ENCODE measurements at regions not wholly inside any gene's neighbourhood (a gene's known extent, or its start where the extent isn't known, plus 50 kb on each side); places are given as distances from the start of the nearest gene placed in this dataset.

DNA sequence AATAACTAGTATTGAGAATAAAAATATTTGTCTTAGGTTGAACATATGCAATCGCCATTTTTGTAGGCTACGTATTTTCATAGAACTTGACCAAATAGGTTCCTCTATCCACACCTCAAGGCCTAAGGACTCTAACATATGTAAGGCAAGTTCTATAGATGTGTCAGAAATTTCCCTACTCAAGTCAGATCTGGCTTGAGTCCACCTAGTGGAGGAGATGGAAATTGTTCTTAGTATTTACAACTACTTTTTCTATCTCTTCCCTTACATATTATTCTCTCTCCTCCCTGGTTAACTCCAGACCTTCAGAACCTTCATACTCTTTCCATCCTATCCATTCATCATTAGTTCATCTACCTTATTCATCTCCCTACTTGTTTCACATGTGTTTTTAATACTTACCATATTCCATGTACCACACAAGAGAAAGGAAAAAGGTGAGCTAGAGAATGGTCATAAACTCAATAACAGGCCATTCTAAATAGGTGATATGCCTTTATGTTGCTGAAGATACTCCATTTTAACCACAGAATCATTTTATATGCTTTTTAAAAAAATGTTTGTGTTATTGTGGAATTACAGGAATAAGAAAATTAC is 174.5 kb upstream of the HDAC9 start:
- DNase-seq = peak; percentile 60

DNA sequence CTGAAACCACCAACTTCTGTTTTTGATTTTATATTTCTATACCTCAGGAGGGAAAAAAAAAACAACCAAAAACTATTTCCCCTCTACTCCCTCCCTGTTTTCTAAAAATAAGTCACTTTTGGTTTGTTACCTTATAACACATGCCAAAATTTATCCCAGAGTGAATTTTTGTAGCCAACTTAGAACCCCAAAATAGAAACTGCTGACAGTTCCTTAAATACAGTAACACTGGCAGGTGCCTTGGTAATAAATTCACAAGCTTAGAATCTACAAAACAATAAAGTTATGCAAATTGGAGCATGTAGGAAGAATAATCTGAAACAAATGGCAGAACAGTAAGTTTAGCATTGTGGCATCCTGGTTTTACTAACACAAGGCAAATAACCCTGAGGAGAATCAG is 165.0 kb upstream of the HDAC9 start:
- no peak for DNase-seq

DNA sequence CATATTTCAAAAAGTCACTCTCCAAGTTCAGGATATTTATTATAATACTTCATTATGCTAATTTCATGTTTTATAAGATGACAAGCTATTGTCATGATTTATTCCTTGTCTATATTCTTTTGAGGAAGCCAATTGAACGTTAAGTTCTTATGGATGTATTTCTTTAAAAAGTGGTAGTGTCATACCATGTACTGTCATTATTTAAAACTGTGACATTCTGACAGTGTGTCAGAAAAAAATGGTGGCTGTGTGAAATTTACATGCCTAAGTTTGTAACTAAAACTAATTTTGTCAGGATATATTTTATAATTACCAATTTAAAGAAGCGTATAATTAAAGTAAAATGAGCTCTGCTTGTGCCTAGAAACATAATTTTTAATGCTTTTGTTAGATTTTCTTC is 158.9 kb upstream of the HDAC9 start:
- no peak for DNase-seq

DNA sequence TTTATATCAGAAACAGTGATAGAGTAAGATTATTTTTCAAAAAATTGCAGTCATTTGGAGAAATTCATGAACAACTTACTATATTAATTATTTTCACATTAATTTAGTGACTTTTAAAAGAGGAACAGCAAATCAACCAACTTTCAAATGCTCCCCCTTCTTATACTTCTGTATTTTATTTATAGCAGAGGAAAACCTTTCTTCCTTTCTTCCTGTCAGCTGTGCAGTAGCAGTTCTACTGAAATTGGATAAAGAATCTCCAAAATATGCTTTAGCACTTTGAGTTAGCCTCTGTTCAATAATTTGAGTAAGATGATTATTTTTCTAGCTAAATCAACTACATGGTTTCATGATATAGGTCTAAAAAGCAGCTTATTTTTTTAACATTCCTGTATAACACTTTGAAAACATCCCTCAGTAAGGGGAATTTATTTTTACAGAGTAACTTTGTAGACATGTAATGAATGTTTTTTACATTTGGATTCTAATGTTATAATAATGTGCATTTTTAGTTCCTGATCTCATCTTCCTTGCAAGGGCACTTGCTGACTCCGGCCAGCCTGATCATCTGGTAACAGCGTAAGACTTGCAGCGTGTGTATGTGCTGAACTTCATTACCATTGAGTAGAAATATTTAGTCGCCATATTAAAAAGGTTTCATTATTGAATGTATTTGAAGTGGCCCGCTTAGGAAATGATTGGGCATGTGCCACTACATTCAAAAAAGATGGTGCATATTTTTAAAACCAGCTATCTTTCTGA is 158.3 kb upstream of the HDAC9 start:
- DNase-seq = no peak

DNA sequence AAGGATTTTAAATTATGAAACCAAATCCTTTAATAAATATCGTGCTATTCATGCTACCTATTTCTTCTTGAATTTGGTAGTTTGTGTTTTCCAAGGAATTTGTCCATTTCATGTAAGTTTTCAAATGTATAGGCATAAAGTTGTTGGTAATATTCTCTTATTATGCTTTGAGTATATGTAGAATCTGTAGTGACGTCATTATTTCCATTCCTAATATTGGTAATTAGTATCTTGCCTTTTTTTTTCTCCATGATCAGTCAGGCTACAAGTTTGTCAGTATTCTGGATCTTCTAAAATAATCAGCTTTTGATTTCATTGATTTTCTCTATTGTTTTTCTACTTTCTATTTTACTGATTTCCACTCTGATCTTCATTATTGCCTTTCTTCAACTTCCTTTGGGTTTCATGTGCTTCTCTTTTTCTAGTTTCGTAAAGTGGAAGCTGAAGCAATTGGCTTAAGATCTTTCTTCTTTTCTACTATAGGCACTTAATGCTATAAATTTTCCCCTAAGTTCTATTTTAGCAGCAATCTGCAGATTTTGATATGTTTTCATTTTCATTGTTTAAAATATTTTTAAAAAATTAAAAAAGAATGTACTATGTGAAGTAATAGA is 156.5 kb upstream of the HDAC9 start:
- no peak for DNase-seq

DNA sequence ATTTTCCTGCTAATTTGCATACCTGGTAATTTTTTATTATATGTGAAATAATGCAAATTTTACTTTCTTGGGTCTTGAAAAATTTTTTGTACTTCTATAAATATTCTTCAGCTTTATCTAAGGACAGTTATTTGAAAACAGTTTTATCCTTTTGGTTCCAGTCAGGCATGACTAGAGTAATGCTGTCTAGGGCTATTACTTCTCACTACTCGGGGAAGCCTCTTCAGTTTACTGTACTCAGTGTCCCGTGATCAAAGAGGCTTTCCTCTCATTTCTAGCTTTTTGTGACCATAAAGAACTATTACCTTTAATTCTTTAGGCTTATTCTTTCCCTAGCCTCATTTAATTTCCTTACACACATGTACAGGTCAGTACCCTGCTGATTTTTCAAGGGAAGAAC is 153.8 kb upstream of the HDAC9 start:
- no peak for DNase-seq

DNA sequence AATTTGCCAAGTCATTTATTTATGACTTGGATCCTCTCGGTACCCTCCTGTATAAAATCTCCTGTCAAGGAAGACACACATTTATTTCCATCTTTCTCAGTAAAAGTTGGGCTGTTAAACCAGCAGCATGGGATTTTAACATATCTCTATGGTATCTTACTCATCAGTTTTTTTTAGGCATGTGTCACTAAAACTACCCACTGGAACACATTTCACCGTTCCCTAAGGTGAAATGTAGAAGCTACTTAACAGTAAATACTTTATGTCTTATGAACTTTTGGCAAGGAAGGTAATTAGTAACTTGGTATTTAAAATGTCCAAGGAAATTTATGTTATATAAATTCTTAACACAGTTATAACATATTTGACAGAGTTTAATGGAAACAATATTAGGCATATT is 152.5 kb upstream of the HDAC9 start:
- DNase-seq = no peak

DNA sequence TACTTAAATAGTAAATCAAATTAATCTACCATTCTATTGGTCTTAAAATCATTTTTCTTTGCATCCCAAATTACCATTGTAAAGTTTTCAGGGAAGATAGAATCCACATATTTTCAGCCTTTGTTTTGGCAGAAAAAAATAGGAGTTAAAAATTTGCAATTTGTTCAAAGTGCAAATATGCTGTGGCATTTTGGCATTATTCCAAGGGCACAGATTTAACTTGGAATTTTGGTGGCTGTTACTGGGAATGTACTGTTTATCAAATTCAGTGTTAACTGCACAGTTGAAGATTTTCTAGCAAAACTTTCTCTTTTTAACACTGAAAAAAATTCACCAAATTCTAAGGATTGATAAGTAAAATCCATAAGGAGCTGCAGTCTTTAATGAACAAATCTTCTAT is 151.0 kb upstream of the HDAC9 start:
- no peak for DNase-seq

DNA sequence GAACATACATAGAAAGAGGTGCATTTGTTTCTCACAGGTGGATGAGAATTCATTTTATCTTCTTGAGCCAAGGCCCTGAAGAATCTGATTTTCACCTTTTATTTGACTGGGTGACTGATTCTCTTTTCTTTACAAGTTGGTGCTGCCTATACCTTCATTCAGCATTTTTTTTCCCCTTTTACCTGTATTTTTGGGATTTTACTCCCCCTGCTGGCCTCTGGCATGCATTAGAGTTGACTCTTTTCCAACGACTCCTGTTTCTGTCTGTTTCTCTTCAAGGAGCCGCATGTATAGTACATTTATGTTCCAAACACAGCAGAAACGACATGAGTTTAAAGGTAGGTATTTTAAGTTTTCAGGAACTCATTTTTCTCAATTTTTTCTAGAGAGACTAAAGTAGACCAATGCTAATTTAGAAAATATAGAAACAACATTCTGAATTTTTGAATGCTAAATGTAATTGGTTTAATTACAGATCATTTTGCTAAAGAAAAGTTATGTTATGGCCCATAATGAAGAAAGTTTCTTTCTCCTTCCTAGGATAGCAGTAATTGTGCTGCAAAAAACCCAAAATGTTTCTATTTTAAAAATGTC is 149.8 kb upstream of the HDAC9 start:
- DNase-seq = peak; percentile 75

DNA sequence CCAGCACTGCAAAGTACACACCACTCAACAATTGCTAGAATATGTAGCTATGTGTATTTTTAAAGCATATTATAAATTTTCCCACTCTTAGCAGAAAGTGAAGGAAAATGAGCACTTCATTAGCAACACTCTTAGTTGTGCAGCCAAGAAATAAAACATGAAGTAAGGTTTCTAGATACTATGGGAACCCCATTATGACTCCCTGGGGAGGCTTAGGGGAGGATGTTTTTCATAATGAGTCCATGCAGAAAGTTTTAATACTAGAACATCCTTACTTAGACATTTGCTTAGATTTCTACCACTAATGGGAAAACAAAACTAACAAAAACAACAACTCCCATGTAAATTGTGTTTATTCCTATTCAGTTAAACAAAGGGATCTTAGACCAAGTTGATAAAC is 148.4 kb upstream of the HDAC9 start:
- no peak for DNase-seq

DNA sequence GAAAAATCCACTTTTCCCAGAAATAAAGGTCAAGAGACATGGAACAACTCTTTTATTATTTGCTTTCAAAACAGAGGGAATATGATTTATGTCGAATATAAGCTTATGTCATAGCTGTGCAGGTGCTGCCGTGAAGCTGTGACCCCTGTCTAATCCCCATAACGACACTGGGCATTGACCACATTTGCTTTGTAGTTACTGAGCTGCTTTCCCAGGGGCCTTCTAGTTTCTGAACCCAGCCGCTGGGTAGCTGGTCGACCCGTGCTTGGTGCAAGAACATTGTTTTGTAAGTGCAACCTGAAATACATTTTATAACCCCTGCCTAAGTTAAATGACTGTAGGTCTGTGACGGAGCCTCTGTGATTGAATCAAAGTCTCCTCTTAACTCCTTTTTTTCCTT is 144.9 kb upstream of the HDAC9 start:
- DNase-seq = no peak

DNA sequence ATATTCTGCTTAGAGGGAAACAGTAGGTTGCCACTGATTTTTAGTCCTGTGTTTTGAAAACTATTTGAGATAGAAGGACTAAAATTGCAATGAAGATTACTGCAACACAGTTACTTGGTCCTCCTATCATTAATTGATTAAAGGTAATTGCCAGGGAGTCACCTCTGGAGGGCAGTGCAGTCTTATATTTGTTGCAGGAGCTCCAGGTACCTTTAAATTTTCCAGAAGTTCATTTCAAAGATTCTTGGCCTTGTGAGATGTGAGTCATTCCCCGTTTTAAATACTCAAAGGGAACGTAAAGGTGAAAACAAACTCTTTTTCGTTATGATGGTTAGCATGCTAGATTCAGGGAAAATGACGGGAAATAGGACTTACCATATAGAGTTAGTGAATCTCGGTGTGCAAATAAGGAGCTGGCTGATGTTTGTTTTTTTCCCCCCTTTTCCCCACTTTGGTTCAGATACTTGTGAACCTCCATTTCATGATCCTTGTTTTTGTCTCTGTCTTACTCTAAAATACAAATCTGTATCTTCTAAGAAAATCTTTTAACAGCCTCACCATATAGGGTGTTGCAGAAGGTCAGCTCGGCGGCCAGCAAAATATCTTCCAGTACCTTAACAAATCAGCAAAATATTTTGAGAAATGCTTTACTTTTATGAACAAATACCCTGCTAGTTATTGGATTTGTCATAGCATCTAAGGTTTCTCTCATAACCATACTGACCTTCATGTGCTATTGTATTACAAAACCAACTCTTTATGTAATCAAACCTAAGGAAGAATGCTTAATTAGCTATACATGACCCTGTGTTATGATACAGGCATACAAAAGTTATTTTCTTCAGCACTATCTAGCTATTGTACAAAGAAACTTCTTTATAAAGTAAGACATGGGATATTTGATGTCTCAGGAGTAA is 143.0 kb upstream of the HDAC9 start:
- DNase-seq = peak; percentile 69

DNA sequence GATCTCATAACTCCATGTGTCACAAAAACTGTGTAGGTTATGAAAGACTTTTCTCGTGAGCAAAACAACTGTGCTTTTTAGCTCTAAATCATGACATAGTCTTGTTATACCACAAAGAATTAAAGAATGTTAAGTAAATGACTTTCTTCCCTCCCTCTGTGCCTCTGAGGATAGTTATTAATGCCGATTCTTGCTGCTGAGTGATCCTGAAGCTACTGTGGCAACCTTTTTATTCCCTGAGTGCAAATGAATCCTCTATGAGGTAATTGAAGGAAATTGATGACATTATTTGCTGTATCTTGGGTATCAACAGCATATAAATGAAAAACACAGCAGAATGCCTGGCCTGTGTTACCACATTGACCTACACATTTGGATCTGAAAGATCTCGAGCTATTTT is 142.2 kb upstream of the HDAC9 start:
- no peak for DNase-seq

DNA sequence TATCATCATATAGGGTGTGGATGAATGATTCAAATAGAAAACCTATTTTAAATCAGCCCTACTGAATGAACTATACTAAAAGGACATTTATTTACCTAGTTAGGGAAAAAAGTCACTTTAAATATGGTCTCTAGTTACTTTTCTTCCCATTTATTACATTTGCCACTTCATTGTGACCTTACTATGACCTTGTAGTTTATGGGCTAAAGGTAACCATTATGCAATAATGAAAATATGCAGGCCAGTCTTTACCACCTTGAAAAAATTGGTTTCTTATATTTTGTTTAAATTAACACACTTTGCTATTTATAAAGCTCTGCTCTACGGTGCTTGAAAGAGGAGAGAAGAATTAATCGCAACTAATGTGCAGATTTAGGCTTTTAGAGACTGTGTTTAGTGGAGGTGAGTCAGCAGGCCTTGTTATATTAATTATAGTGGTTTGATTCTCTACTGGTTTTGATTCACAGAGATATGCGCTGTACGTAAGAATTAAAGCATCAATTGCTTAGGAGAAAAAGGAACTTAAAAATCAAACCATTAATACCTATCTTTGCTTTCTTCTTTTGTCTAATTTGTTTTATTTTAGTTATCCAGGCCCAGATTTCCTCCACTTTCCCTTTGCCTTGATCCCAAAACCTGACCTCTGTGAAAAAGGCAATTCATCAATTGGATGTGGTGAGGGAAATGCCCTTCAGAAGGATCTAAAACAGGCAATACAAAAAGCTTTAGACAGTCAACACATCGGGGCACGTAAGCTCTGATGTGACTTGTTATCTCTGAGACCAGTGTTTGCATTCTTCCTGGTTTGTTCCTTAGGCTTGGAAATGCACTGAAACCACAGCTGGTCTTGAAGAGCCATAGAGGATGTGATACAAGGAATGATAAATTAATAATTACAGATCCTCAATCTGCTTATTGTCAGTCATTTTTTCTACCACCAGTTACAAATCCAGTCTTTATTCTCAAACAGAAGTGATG is 141.2 kb upstream of the HDAC9 start:
- DNase-seq = no peak

DNA sequence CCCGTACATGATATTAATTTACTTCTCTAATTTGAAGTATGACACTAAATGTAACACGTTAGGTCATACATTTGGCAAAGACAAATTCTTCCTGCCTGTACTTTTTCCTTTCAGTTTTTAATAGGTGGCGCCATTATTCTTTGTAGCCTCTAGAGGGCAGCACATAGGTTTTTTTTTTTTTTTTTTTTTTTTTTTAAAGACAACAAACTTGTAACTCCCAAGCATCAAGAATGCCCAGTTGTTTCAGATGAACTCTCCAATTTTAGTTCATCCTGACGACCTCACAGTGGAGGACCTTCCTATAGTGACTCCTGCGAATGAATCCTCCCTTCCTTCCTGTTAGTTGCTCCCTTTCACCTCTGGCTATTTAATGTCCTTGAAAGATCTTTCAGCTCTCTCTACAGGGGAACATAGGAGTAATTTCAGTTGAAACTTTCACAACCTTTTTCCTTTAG is 139.3 kb upstream of the HDAC9 start:
- peak; percentile 44 for DNase-seq

DNA sequence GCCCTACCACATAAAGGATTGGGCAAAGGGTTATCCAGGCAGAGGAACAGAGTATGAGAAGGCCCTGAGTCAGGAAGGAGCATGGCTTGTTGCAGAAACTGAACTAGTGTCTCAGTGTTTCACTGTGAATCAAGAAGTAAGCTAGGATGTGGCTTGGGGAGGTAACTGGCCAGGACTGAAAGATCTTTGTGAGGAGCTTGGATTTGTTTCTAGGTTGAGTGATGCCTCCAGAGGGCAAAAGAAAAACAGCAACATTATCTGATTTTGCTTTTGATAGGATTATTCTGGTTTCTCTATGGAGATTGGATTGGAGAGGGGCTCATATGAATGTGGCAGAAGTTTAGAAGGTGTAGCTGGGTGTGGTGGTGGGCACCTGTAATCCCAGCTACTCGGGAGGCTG is 137.9 kb upstream of the HDAC9 start:
- DNase-seq = peak; percentile 17

DNA sequence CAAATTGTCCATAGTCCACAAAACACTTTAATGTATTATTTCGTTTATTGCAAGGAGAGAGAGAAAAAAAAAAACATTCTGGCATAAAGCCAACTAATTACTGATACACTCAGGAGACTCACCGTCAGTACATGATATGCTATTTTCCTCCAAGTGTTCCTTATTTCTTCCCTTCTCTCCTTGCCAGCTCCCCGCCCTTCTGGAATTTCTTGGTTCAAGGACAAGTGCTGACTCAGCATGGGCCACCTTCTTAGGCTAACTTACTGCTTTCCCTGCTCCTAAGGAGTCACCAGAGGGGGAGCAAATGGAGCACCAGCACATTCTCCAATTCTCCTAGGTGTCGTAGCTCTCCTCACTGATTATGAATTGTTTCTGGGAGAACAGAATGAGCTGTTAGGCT is 133.8 kb upstream of the HDAC9 start:
- DNase-seq = peak; percentile 69

DNA sequence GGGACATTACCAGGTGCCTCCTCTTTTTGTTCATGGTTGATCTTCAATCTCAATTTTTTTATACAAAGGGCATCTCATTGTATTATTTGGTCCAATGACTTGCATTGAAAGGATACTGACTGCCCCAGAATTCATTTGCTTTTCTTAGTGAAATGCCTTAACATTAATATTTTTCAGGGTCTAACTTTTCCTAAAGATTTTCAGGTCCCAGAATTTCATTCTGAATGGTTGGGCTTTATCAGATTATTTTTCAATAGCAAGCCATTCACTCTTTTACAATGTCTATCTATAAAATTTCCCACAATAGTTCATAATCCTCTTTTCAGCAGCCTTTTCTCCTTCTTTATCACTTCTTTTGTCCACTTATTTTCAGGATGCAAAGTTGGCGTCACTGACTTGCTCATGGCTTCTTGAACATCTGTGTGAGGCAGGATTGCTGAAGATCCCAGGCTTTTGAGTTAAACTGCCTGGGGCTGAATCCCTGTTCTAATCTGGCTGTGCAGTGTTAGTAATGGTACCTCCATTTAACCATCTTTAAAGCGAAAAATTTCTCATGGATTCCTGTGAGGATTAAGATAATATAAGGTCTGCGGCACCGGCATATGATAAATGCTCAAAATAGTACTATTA is 131.7 kb upstream of the HDAC9 start:
- no peak for DNase-seq

DNA sequence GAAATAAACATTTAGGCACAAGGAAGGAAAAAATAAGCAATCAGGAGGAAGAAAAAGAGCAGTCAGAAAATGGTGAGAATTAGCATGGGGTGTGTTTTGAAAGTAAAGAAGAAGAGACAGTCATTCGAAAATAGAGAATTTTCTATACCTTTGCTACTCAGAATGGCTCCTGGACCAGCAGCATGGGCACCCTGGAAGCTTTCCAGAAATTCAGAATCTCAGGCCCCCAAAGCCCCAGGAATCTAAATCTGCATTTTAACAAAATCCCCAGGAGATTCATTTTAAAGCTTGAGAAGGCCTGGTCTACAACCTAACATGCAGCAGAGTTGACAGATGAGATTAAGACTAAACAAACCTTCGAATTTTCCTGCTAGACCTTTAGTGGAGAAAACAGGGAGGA is 131.2 kb upstream of the HDAC9 start:
- no peak for DNase-seq

DNA sequence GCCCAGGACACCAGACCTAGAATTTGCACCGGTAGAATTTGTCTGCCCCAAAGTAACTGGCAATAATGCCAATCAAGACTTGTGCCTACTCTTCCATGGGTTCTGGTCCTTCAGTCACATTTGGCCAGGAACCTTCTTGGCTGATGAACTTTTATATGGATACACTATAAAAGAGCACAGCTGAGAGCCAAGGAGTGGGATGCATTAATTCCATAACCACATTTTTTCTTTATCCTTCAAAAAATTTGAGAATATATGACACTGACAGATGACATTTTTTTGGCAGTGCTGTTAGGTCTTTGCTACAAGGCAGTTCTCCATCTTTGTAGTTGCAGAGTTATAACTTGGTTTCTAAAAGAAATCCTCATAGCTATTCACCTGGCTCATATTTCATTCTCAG is 129.2 kb upstream of the HDAC9 start:
- DNase-seq = no peak

DNA sequence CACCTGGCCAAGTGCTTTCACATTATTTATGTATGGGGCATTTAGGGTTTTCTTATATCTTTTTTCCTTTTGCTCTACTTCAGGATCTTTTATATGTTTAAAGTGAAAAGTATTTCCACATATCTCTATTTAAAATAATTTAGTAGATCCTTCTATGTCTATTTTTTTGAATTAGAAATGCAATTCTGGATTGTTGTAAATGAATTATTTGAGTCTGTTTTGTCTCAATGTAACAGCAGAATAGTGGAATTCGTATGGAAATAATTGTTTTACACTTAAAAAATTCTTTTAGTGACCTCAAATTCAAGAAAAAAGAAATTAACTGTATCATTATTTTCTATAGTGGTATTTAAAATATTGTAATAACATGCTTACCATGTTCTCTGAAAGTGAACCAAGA is 126.5 kb upstream of the HDAC9 start:
- no peak for DNase-seq
